ENCODE measurements at regions not wholly inside any gene's neighbourhood (a gene's known extent, or its start where the extent isn't known, plus 50 kb on each side); places are given as distances from the start of the nearest gene placed in this dataset.

DNA sequence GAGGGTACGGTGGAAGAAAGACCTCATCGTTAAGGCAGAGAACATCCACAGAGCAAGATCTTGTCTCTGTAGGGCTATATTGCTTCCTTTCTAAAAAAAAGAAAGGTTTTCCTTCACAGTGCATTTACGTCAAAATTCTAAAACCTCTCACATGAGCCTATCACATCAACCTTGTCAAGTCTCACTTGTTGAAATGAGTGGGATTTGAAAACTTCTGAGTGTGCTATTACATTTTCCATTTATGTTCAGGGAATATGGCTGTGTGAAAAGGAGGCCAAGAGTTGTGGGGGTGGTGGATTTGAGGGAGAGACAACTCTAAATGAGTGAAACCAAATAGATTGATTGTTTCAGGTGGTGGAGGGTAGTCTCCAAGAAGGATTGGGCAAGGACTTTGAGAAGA lies 147.1 kb upstream of the MPDZ start:
- Histone ChIP-seq H3K27ac (no peak overlapping the region), H3K36me3 (no peaks in the 10 kb centered on the region), H3K4me1 (no peaks in the 10 kb centered on the region), H3K9me3 (no peaks in the 10 kb centered on the region), H3K4me3 (no peak overlapping the region), H3K27me3 (no peaks in the 10 kb centered on the region)
- TF ChIP-seq POLR2A (IDR thresholded peaks at IDR 0.05) (no peak), POLR2AphosphoS5 (IDR thresholded peaks at IDR 0.05) (no peak)
- TF ChIP-seq, protein P1, sequence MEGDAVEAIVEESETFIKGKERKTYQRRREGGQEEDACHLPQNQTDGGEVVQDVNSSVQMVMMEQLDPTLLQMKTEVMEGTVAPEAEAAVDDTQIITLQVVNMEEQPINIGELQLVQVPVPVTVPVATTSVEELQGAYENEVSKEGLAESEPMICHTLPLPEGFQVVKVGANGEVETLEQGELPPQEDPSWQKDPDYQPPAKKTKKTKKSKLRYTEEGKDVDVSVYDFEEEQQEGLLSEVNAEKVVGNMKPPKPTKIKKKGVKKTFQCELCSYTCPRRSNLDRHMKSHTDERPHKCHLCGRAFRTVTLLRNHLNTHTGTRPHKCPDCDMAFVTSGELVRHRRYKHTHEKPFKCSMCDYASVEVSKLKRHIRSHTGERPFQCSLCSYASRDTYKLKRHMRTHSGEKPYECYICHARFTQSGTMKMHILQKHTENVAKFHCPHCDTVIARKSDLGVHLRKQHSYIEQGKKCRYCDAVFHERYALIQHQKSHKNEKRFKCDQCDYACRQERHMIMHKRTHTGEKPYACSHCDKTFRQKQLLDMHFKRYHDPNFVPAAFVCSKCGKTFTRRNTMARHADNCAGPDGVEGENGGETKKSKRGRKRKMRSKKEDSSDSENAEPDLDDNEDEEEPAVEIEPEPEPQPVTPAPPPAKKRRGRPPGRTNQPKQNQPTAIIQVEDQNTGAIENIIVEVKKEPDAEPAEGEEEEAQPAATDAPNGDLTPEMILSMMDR (IDR thresholded peaks at IDR 0.05) = no peak
- no peak for DNase-seq (ENCODE audit: low spot score in 2 of 2)
- intact Hi-C loops (cut with DNase I; ENCODE audit: low total_unique reads) = no loop called here

DNA sequence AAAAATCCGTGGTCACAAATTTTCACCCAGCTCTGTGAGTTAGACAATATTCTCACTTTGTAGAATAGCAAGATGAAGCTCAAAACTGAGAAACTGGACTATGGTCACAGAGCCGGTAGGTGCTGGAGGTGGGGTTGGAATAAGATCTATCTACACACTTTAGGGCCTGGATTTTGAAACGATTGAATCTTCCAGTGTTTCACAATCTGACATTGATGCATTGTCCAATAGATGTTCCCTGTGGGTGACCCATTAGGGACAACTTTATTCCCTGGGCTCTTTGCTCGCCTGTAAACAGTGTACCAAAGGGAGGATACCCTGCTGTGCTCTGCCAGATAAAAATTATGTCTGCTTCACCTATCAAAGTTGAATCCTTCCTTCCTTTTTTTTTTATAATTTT lies 145.4 kb upstream of the MPDZ start:
- Histone ChIP-seq H3K4me1 (no peaks in the 10 kb centered on the region), H3K4me3 (no peak overlapping the region), H3K36me3 (no peaks in the 10 kb centered on the region), H3K9me3 (no peaks in the 10 kb centered on the region), H3K27me3 (no peaks in the 10 kb centered on the region), H3K27ac (no peak overlapping the region)
- TF ChIP-seq POLR2AphosphoS5 (IDR thresholded peaks at IDR 0.05) (no peak), POLR2A (IDR thresholded peaks at IDR 0.05) (no peak)
- TF ChIP-seq, protein P1 (IDR thresholded peaks at IDR 0.05) = no peak
- intact Hi-C loops (cut with DNase I; ENCODE audit: low total_unique reads) = no loop called here
- no peak for DNase-seq (ENCODE audit: low spot score in 2 of 2)

GRCh38 chr9:13424204-13424603 lies 144.7 kb upstream of the MPDZ start:
- Histone ChIP-seq H3K4me1 (no peaks in the 10 kb centered on the region), H3K27ac (no peak overlapping the region), H3K4me3 (no peak overlapping the region), H3K9me3 (no peaks in the 10 kb centered on the region), H3K36me3 (no peaks in the 10 kb centered on the region), H3K27me3 (no peaks in the 10 kb centered on the region)
- TF ChIP-seq, protein P1 (IDR thresholded peaks at IDR 0.05) = no peak
- TF ChIP-seq POLR2A (IDR thresholded peaks at IDR 0.05) (no peak), POLR2AphosphoS5 (IDR thresholded peaks at IDR 0.05) (no peak)
- intact Hi-C loops (cut with DNase I; ENCODE audit: low total_unique reads) = no loop called here
- DNase-seq (ENCODE audit: low spot score in 2 of 2) = no peak

- DNase-seq (ENCODE audit: low spot score in 2 of 2) = no peak
- Histone ChIP-seq H3K27me3 (no peaks in the 10 kb centered on the region), H3K27ac (no peak overlapping the region), H3K4me3 (no peak overlapping the region), H3K9me3 (no peaks in the 10 kb centered on the region), H3K36me3 (no peaks in the 10 kb centered on the region), H3K4me1 (no peaks in the 10 kb centered on the region)
- TF ChIP-seq, protein P1 (IDR thresholded peaks at IDR 0.05) = no peak
- no peak for TF ChIP-seq POLR2AphosphoS5 (IDR thresholded peaks at IDR 0.05)
- no peak for TF ChIP-seq POLR2A (IDR thresholded peaks at IDR 0.05)
- intact Hi-C loops (cut with DNase I; ENCODE audit: low total_unique reads) = no loop called here
Observed at GRCh38 chr9:13414349-13414748, 134.9 kb upstream of the MPDZ start.

DNA sequence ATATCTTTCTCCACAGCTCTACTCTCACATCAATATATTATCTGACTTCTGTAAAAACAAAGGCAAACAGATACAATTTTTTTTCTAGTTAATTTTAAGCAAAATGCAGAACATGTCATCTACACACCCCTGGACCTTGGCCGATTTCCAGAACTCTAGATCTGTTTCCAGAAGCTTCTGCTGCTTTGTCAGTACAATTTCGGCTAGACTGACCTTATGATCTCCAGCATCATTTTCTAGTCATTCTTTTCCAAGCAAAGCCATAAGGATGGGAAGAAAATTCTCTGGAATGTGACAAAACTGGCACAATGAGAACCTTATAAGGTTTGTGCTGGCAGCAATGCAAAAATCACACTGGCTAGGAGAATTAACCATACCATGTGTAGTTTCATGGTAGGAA lies 132.8 kb upstream of the MPDZ start:
- Histone ChIP-seq H3K27me3 (no peaks in the 10 kb centered on the region), H3K4me3 (no peak overlapping the region), H3K9me3 (no peaks in the 10 kb centered on the region), H3K27ac (no peak overlapping the region), H3K4me1 (no peaks in the 10 kb centered on the region), H3K36me3 (no peaks in the 10 kb centered on the region)
- DNase-seq (ENCODE audit: low spot score in 2 of 2) = no peak
- intact Hi-C loops (cut with DNase I; ENCODE audit: low total_unique reads) = no loop called here
- TF ChIP-seq POLR2A (IDR thresholded peaks at IDR 0.05) (no peak), POLR2AphosphoS5 (IDR thresholded peaks at IDR 0.05) (no peak)
- TF ChIP-seq, protein P1 (IDR thresholded peaks at IDR 0.05) = no peak
